HG02571 (cell line): ENCODE measurements at regions not wholly inside any gene's neighbourhood (a gene's known extent, or its start where the extent isn't known, plus 50 kb on each side); places are given as distances from the start of the nearest gene placed in this dataset.

Experiments
- ATAC-seq: cut with Tn5 transposase; IDR thresholded peaks from one replicate; pipeline ENCODE4 v1.9.1; 2021; ENCODE audit warnings: mild to moderate bottlenecking, moderate library complexity; ENCODE audit not compliant: unreplicated experiment

DNA sequence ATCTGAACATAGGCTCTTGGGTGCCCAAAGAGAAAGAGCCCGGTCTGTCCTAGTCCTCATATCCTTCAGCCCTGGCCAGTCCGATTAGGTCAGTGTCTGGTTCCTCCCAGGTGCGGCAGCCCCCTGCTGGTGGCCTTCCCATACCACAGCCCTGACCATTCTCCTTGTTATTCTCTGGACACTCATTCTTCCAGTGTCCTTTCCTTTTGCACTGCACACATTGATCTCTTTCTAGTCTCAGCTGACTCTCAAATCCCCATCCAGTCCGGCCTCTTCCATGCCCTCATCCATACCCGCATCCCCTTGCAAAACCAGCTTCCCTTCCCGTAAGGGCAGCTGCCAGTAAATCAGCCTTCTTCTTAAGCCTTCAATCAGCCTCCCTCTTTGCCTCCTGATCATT lies 1316.3 kb downstream of the TMEM121 start:
- ATAC-seq: no peak

DNA sequence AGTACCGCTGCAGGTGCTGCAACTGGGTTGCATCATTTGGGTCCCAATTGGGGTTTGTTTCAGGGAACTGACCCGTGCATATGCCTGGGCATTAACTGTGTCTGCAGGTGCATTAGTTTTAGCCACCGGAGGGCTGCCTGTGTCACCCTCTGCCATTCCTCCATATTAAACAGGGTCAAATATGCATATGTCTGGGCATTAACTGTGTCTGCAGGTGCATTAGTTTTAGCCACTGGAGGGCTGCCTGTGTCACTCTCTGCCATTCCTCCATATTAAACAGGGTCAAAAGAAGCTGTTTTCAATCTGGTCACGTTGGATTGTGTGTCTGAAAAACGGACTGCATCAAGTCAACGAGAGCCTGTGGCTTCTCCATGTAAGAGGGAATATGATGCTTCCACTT lies 1317.0 kb downstream of the TMEM121 start:
- ATAC-seq: no peak

DNA sequence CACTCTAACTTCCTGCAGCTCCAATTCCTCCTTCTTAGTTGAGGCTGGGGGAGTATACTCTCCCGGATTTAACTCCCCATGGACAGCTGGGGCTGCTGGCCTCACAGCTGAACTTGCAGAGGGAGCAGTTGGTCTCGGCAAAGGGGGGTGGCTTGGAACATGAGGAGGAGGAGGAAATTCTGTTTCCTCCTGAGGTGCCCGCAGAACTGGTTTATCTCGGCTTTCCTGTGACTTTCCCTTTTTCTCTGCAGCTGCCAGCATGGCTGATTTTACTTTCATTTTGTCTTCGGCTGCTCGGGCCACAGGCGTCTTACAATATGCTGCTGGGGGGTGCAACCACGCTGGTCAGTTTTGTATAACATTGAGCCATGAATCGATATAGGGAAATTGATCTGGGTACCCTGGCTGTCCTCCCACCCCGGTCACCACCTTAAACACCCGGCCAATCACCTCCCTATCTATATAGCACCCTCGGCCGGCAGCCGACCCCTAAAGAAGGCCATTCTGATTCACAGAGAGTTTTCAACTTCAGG lies 1317.6 kb downstream of the TMEM121 start:
- no peak for ATAC-seq

DNA sequence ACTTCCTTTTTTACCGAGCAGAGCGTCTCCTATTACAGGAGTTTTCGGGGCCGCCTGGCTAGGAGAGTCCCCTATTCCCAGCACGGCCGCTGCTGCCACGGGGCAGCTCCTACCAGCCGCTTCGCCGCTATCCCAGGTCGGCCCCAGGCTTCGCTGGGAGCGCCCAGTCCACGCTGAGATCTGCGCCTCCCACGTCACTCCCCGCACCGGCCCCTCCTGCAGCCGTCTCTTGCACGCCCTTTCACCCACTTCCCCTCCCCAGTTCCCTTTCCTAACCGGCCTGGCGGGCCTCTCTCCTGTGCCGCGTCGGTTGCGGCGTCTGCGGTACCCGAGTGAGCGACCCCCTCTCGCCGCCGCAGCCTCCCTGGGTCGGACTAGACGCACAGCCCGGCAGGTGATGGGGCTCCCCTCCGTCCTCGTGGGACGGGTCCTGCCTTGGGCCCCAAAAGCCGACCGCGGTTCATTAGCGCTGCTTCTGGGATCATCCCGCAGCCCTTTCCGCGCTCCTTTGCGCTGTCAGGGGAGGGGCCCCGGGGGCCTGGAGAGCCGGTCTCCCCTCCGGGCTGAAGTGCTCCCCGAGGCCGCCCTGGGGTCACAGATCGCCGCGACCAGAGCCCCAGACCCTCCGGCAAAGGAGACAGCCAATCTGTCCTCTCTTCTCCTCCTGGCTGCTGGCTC lies 1318.4 kb downstream of the TMEM121 start:
- ATAC-seq: peak; percentile 51

DNA sequence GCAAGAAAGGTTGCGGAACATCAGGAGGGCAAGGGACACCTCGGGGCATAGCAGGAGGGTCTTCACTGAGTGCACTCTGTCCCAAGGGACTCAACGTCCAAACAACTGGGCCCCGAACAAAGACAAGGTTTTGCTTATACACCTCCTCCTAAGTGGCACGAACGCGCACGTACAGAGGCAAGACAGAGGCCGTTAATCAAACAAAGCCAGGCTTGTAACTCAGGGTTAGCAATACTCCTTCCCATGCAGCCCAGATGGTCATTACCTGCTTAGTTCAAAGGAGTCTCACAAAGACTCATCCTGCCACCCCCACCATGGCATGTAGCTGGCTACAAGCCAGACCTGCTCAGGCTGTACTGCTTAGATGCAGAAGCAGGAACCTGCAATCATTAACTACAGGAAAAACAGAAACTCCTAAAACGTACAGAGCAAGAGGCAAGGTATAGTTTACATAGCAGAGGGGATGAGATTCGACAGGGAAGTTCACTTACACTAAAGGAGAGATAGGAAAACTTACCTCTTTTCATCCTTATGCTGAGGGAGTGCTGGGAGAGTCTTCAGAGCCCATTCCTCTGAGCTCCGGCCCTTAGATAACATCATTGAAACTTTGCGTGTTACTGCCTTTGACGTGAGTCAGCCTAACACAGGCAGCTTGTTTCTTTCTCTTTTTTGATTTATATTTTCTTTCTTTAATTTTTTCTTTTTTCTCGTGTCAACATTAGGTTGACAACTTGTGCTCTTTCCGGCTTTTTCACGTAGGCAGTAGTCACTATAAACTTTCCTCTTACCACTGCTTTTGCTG lies 1319.1 kb downstream of the TMEM121 start:
- ATAC-seq: no peak

DNA sequence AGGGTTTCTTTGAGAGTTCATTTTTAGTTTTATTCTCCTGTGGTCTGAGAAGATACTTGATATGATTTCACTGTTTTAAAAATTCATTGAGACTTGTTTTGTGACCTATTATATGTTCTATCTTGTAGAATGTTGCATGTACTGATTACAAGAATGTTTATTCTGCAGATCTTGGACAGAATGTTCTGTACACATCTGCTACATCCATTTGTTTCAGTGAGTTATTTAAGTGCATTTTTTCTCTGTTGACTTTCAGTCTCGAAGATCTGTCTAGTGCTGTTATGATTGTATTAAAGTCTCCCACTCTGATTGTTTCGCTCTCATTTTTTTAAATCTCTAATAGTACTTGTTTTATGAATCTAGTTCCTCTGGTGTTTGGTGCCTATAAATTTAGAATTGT lies 1319.8 kb downstream of the TMEM121 start:
- no peak for ATAC-seq

DNA sequence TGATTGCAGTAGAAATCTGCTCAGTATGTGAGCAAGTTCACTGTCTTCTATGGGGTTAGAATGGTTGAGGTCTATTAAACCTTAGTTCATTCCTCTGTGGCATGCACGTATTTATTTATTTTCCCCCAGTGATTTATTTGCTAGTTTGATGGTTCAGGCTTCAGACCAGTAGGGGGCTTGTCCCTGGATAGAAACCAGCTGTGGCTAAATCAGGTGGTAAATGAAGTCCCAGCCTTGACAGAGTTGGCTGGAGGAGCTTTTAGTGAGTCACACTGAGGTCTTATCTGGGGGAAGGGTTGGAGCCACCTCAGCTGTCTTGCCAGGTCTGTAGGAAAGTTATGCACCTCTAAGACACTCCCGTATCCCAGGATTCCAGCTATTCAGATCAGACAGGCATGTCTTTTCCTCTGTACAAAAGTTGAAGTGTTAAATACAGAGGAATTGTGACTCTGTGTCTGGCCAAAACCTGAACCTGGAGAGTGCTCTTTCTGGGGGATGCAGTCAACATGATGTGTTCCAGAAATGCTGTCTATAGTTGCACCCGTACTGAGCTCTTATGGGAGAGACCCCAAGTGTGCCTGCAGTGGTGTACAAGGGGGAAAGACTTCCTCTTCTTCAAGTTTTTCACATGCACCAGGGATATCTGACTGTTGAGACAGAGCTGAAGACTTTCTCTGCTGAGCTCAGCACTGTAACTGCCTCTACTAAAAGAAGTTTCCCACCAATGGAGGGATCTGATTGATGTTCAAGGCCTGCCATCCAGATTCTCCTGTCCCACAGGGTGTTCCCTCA lies 1322.1 kb downstream of the TMEM121 start:
- no peak for ATAC-seq

DNA sequence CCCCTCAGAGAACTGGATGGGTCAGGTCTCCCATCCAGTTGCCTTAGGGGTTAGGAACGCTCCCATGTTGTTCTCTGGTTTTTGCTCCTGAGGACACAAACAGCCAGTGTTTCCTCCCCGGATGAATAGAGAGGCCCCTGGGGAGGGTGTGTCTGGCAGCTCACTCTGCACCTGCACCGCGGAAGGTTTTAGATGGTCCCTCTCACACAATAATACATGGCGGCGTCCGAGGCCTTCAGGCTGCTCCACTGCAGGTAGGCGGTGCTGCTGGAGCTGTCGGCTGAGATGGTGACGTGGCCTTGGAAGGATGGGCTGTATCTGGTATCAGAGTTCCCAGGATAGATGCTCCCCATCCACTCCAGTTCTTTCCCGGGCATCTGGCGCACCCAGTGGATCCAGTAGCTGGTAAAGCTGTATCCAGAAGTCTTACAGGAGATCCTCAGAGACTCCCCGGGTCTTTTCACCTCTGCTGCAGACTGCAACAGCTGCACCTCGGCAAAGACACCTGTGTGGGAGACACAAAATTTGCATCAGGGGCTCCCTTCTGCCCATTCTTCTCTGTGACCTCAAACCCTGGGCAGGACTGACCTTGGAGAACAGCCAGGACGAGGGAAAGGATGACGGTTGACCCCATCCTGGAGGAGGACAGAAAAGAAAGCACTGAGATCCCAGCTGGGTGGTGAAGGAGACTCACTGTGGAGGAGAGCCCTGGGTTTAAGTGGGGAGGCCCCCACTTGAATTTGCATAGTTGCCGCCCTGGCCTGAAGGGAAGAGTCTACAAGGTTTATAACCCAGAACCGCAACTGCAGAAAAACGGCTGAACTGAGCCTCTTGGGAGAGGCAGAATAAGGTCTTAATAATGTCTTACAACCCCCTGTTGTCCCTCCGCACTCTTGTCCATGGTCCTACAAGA lies 1324.8 kb downstream of the TMEM121 start:
- ATAC-seq: peak; percentile 62

DNA sequence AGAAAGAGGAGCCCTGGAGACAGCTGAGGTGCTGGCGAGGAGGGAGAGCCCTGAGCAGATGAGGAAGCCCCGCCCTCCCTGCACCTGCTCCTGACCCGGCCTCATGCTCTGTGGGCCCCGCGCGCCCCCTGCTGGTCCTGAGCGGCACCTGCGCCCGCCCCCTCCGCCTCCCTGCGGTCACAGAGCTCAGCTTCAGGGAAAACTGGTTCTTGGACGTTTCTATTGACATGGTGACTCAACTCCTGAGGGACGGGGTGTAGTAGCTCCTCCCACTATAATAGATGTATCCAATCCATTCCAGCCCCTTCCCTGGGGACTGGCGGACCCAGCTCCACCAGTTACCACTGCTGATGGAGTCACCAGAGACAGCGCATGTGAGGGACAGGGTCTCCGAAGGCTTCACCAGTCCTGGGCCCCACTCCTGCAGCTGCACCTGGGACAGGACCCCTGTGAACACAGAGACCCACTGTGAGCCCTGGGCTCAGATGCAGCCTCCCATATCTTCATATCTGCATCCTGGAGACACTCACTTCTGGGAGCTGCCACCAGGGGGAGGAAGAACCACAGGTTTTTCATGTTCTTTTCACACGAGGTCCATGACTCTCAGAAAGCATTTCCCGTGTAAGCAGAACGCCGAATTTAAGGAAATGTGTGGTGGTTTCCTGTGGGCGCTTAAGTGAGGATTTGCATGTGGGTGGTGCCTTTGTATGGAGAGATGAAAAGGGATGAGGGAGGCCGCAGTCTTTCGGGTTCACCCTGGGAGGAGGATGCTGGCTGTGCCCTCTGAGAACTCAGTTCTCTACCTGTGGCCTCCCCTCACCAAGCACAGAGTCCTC lies 1346.4 kb downstream of the TMEM121 start:
- no peak for ATAC-seq

DNA sequence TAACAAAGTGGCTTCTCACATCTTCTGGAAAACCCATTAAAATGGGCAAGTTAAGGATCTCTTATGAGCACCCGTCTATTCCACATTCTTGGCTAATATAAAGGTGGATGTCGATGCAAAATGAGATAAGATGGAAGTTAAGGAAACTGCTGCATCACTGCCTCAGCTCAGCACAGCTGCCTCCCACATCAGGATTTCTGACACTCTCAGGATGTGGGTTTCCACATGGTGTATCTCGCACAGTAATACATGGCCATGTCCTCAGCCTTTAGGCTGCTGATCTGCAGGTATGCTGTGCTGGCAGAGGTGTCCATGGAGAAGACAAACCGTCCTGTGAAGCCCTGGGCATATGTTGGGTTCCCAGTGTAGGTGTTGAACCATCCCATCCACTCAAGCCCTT lies 1348.0 kb downstream of the TMEM121 start:
- no peak for ATAC-seq

DNA sequence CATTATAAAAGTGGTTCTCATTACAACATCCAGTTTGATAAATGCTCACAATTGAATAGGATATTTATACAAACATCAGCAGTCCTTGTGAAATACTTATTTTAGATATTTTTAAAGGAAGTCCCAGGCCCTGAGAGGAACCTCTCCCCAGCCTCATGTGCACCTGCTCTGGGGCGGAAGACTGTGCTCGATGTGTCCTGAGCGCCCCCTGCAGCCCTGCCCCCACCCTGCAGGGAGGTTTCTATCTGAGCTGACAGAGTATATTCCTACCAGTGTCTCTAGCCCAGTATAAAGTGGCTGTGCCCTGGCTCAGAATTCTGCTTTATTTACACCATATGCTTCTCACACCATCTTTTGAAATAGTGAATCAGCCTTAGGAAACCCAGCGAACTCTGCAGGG lies 1349.1 kb downstream of the TMEM121 start:
- ATAC-seq: no peak

DNA sequence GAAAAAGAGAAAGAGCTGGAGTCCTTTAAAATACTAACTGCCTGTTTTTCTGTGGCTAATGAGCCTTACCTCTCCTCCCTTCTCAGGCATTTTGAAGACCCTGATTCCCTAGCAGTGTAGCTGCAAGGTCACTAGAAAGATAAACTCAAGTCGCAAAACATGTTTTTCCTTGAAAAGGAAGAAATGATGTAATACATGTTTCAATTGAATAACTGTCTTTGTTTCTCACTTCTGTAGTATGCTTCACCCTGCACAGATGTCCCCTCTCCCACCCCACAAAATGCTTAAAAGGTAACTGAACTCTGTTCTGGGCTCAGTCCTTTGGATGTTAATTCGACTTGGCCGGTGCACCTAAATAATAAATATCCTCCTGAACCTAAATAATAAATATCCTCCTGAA lies 1350.3 kb downstream of the TMEM121 start:
- no peak for ATAC-seq

DNA sequence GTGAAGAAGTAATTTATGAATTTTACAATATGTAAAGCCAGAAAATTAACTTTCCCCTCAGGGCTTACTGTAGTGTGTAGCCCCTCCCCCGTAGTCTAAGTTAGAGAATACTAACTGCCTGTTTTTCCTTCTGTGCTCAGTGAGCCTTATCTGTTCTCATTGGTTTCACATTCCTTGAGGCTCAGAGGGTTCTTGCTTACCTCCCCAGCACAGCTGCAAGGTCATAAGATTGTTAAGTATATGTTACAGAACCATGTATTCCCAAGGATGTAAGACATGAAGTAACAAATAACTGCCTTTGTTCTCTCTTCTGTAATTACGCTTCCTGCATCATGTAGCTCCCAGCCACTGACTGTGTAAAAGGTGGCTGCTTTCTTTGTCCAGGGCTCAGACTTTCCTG lies 1351.1 kb downstream of the TMEM121 start:
- no peak for ATAC-seq

DNA sequence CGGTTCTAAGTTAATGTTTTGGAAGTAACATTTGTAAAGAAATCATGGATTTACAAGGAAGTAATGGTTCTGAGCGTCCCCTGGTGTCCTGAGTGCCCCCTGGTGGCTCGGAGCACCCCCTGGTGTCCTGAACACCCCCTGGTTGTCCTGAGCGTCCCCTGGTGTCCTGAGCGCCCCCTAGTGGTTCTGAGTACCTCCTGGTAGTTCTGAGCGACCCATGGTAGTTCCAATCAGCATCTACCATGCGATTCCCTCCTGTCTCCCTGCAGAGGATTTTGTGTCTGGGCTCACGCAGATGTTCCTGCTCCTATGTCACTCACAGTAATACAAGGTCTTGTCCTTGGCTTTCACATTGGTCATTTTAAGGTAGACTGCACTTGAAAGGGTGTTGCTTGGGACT lies 1352.9 kb downstream of the TMEM121 start:
- ATAC-seq: no peak

DNA sequence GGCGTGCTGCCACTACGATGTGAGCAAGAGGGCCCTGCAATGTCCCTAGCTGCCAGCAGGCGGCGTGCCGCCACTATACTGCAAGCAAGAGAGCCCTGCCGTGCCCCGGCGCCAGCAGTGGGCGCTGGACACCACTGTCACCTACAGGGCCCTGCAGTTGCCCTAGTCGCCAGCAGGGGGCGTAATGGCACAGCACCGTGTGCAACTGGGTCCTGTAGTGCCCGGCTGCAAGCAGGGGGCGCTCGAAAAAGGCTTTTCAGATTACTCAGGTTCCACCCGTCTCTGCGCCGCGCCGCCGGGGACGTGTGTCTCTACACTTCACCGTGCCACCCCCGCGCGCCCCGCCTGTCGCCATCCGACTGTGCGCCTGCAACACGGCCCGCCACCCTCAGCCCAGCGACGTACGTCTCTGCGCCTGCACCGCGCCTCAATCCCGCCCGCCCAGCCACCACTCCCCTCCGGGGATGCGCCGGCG lies 1356.9 kb downstream of the TMEM121 start:
- no peak for ATAC-seq
